ENCODE measurements at regions not wholly inside any gene's neighbourhood (a gene's known extent, or its start where the extent isn't known, plus 50 kb on each side); places are given as distances from the start of the nearest gene placed in this dataset.

- Histone ChIP-seq H3K9ac (ENCODE audit: insufficient read depth, low read length) (no peak overlapping the region), H3K36me3 (ENCODE audit: control insufficient read depth, insufficient read depth, low read length) (no peaks in the 10 kb centered on the region), H3K27ac (ENCODE audit: insufficient read depth, low read length) (no peak overlapping the region), H3K79me2 (ENCODE audit: control insufficient read depth, insufficient read depth, low read length) (no peaks in the 10 kb centered on the region), H3K4me3 (replicated peaks in 1 of 4; ENCODE audit: control extremely low read depth in 1 of 4, insufficient read depth in 1 of 4, low read depth in 3 of 4, low read length in 4 of 4) (no peak overlapping the region), H3K4me1 (ENCODE audit: control insufficient read depth, extremely low read depth, insufficient read depth, low read length) (peaks cover 2% of the 10 kb centered on the region), H3K9me3 (ENCODE audit: control insufficient read depth, insufficient read depth, low read depth, low read length) (no peaks in the 10 kb centered on the region), H3K4me2 (ENCODE audit: extremely low read depth, insufficient read depth, low read length) (no peak overlapping the region), H4K20me1 (ENCODE audit: control insufficient read depth, extremely low read depth, insufficient read depth, low read length) (no peaks in the 10 kb centered on the region), H2AFZ (ENCODE audit: low read length) (no peak overlapping the region), H3K27me3 (ENCODE audit: control insufficient read depth, insufficient read depth, low read length) (no peaks in the 10 kb centered on the region)
- no peak for DNase-seq (ENCODE audit: low read depth in 2 of 2)
- no peak for TF ChIP-seq CTCF (conservative IDR thresholded peaks at IDR 0.05 in 1 of 2, IDR thresholded peaks at IDR 0.05 in 1 of 2; ENCODE audit: low read depth in 1 of 2, low read length in 2 of 2)
- TF ChIP-seq EZH2 (IDR thresholded peaks at IDR 0.05; ENCODE audit: low read length, missing control alignments): no peak
Observed at GRCh38 chr18:56235071-56235470, 403.3 kb downstream of the TXNL1 start.

- Histone ChIP-seq H3K27ac (ENCODE audit: insufficient read depth, low read length) (peak overlapping the region; percentile 49), H3K4me3 (replicated peaks in 1 of 4; ENCODE audit: control extremely low read depth in 1 of 4, insufficient read depth in 1 of 4, low read depth in 3 of 4, low read length in 4 of 4) (no peak overlapping the region), H3K36me3 (ENCODE audit: control insufficient read depth, insufficient read depth, low read length) (no peaks in the 10 kb centered on the region)
Observed at GRCh38 chr18:56233595-56233994, 404.8 kb downstream of the TXNL1 start.

GRCh38 chr18:56226025-56226424, 412.4 kb downstream of the TXNL1 start:
- Histone ChIP-seq H3K27ac (ENCODE audit: insufficient read depth, low read length) (no peak overlapping the region), H3K9ac (ENCODE audit: insufficient read depth, low read length) (no peak overlapping the region), H3K4me2 (ENCODE audit: extremely low read depth, insufficient read depth, low read length) (no peak overlapping the region), H3K36me3 (ENCODE audit: control insufficient read depth, insufficient read depth, low read length) (no peaks in the 10 kb centered on the region), H4K20me1 (ENCODE audit: control insufficient read depth, extremely low read depth, insufficient read depth, low read length) (no peaks in the 10 kb centered on the region), H3K4me3 (replicated peaks in 1 of 4; ENCODE audit: control extremely low read depth in 1 of 4, insufficient read depth in 1 of 4, low read depth in 3 of 4, low read length in 4 of 4) (no peak overlapping the region), H2AFZ (ENCODE audit: low read length) (no peak overlapping the region), H3K9me3 (ENCODE audit: control insufficient read depth, insufficient read depth, low read depth, low read length) (no peaks in the 10 kb centered on the region), H3K79me2 (ENCODE audit: control insufficient read depth, insufficient read depth, low read length) (no peaks in the 10 kb centered on the region), H3K27me3 (ENCODE audit: control insufficient read depth, insufficient read depth, low read length) (no peaks in the 10 kb centered on the region), H3K4me1 (ENCODE audit: control insufficient read depth, extremely low read depth, insufficient read depth, low read length) (no peaks in the 10 kb centered on the region)
- DNase-seq (ENCODE audit: low read depth in 2 of 2): no peak
- TF ChIP-seq CTCF (conservative IDR thresholded peaks at IDR 0.05 in 1 of 2, IDR thresholded peaks at IDR 0.05 in 1 of 2; ENCODE audit: low read depth in 1 of 2, low read length in 2 of 2) (no peak), EZH2 (IDR thresholded peaks at IDR 0.05; ENCODE audit: low read length, missing control alignments) (no peak)

More at GRCh38 chr18:56233595-56233994, 404.8 kb downstream of the TXNL1 start:
- Histone ChIP-seq H3K9ac (ENCODE audit: insufficient read depth, low read length) (no peak overlapping the region), H2AFZ (ENCODE audit: low read length) (no peak overlapping the region), H3K4me1 (ENCODE audit: control insufficient read depth, extremely low read depth, insufficient read depth, low read length) (peaks cover 2% of the 10 kb centered on the region), H3K9me3 (ENCODE audit: control insufficient read depth, insufficient read depth, low read depth, low read length) (no peaks in the 10 kb centered on the region), H3K27me3 (ENCODE audit: control insufficient read depth, insufficient read depth, low read length) (no peaks in the 10 kb centered on the region), H4K20me1 (ENCODE audit: control insufficient read depth, extremely low read depth, insufficient read depth, low read length) (no peaks in the 10 kb centered on the region), H3K4me2 (ENCODE audit: extremely low read depth, insufficient read depth, low read length) (no peak overlapping the region), H3K79me2 (ENCODE audit: control insufficient read depth, insufficient read depth, low read length) (no peaks in the 10 kb centered on the region)
- TF ChIP-seq EZH2 (IDR thresholded peaks at IDR 0.05; ENCODE audit: low read length, missing control alignments) (no peak), CTCF (conservative IDR thresholded peaks at IDR 0.05 in 1 of 2, IDR thresholded peaks at IDR 0.05 in 1 of 2; ENCODE audit: low read depth in 1 of 2, low read length in 2 of 2) (no peak)
- DNase-seq (ENCODE audit: low read depth in 2 of 2): peak; percentile 88 to 89

Data from fibroblast of lung (primary cell).